ENCODE measurements at regions not wholly inside any gene's neighbourhood (a gene's known extent, or its start where the extent isn't known, plus 50 kb on each side); places are given as distances from the start of the nearest gene placed in this dataset.

- BruUV-seq (replicated peaks) = no TSS peak
- DNase-seq (ENCODE audit: low read depth, low spot score) = no peak
- intact Hi-C loops (cut with micrococcal nuclease; ENCODE audit: unreplicated experiment) (no loop called here), in situ Hi-C loops (cut with HindIII; ENCODE audit: low pct_unique_long_range_greater_than_20kb, low sequenced_read_pairs) (no loop called here)
- ChIA-PET CTCF (no interaction called here), POLR2A (no interaction called here)
- Histone ChIP-seq H3K4me1 (ENCODE audit: control insufficient read depth, insufficient read depth, low read length) (no peaks in the 10 kb centered on the region), H3K27me3 (ENCODE audit: control insufficient read depth, insufficient read depth, low read length) (no peaks in the 10 kb centered on the region), H3K27ac (ENCODE audit: low read length) (no peak overlapping the region), H3K4me3 (ENCODE audit: low read depth in 2 of 2, low read length in 2 of 2) (no peak overlapping the region), H3K9me3 (ENCODE audit: control insufficient read depth, insufficient read depth, low read depth, low read length) (no peaks in the 10 kb centered on the region), H3K36me3 (ENCODE audit: control insufficient read depth, insufficient read depth, low read length) (no peaks in the 10 kb centered on the region)
- no peak for ATAC-seq
- TF ChIP-seq REST (IDR thresholded peaks at IDR 0.05; ENCODE audit: insufficient read depth in 1 of 2, low read depth in 2 of 2, low read length in 1 of 2) (no peak), POLR2AphosphoS5 (IDR thresholded peaks at IDR 0.05; ENCODE audit: low read depth, low read length) (no peak), SIN3A (IDR thresholded peaks at IDR 0.05; ENCODE audit: borderline replicate concordance, insufficient read depth, low read depth, low read length) (no peak), TCF7L2 (IDR thresholded peaks at IDR 0.05; ENCODE audit: low read depth, low read length) (no peak)
- TF ChIP-seq, protein P1, sequence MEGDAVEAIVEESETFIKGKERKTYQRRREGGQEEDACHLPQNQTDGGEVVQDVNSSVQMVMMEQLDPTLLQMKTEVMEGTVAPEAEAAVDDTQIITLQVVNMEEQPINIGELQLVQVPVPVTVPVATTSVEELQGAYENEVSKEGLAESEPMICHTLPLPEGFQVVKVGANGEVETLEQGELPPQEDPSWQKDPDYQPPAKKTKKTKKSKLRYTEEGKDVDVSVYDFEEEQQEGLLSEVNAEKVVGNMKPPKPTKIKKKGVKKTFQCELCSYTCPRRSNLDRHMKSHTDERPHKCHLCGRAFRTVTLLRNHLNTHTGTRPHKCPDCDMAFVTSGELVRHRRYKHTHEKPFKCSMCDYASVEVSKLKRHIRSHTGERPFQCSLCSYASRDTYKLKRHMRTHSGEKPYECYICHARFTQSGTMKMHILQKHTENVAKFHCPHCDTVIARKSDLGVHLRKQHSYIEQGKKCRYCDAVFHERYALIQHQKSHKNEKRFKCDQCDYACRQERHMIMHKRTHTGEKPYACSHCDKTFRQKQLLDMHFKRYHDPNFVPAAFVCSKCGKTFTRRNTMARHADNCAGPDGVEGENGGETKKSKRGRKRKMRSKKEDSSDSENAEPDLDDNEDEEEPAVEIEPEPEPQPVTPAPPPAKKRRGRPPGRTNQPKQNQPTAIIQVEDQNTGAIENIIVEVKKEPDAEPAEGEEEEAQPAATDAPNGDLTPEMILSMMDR (IDR thresholded peaks at IDR 0.05) = no peak
Measured at GRCh38 chr11:41848349-41848748, 388.9 kb upstream of the LRRC4C start.

DNA sequence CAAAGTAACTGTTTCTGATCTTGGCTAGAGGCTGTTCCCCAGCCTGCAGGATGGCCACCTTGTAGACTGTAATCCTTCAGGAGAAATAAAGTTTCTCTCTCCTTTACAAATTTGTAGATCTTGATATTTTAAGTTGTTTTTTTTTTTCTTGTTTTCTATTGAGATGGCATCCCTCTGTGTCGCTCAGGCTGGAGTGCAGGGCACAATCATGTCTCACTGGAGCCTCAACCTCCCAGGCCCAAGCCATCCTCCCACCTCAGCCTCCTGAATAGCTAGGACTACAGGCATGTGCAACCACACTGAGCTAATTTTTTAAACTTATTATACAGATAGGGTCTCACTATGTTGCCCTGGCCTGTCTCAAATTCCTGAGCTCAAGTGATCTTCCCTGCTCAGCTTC, 389.8 kb upstream of the LRRC4C start:
- H3K4me3 ChIP-seq (ENCODE audit: low read depth in 2 of 2, low read length in 2 of 2) = no peak overlapping the region
- no peak overlapping the region for H3K27ac ChIP-seq (ENCODE audit: low read length)
- intact Hi-C loops (cut with micrococcal nuclease; ENCODE audit: unreplicated experiment) (no loop called here), in situ Hi-C loops (cut with HindIII; ENCODE audit: low pct_unique_long_range_greater_than_20kb, low sequenced_read_pairs) (no loop called here)
- H3K4me1 ChIP-seq (ENCODE audit: control insufficient read depth, insufficient read depth, low read length) = no peaks in the 10 kb centered on the region
- H3K36me3 ChIP-seq (ENCODE audit: control insufficient read depth, insufficient read depth, low read length) = no peaks in the 10 kb centered on the region
- no peaks in the 10 kb centered on the region for H3K9me3 ChIP-seq (ENCODE audit: control insufficient read depth, insufficient read depth, low read depth, low read length)
- no peak for DNase-seq (ENCODE audit: low read depth, low spot score)
- no peak for TF ChIP-seq SIN3A (IDR thresholded peaks at IDR 0.05; ENCODE audit: borderline replicate concordance, insufficient read depth, low read depth, low read length)
- TF ChIP-seq TCF7L2 (IDR thresholded peaks at IDR 0.05; ENCODE audit: low read depth, low read length) = no peak
- no peak for TF ChIP-seq REST (IDR thresholded peaks at IDR 0.05; ENCODE audit: insufficient read depth in 1 of 2, low read depth in 2 of 2, low read length in 1 of 2)
- TF ChIP-seq POLR2AphosphoS5 (IDR thresholded peaks at IDR 0.05; ENCODE audit: low read depth, low read length) = no peak
- TF ChIP-seq, protein P1 (IDR thresholded peaks at IDR 0.05) = no peak
- ChIA-PET POLR2A (no interaction called here), CTCF (no interaction called here)
- no peak for ATAC-seq
- no peaks in the 10 kb centered on the region for H3K27me3 ChIP-seq (ENCODE audit: control insufficient read depth, insufficient read depth, low read length)
- BruUV-seq (replicated peaks) = no TSS peak

Data from Panc1 (cell line).